ENCODE measurements at regions not wholly inside any gene's neighbourhood (a gene's known extent, or its start where the extent isn't known, plus 50 kb on each side); places are given as distances from the start of the nearest gene placed in this dataset.

DNA sequence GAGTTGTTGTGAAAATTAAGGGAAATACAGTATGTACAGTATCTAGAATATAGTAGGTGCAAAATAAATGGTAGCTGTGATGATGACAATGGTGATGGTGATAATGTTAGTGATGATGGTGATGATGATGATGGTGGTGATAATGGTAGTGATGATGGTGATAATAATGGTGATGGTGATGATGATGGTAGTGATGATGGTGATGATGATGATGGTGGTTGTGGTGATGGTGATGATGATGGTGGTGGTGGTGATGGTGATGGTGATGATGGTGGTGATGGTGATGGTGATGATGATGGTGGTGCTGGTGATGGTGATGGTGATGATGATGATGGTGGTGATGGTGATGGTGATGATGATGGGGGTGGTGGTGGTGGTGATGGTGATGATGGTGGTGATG, 91.3 kb upstream of the FOXF1 start:
- H3K27me3 Mint-ChIP-seq (ENCODE audit: low read depth in 3 of 3) = peaks cover 0 to 4% (median 0%) of the 10 kb centered on the region in 3 donors
- Histone ChIP-seq H3K4me1 (ENCODE audit: control insufficient read depth in 1 of 2, insufficient read depth in 2 of 2, low read length in 2 of 2) (no peaks in the 10 kb centered on the region), H3K36me3 (replicated peaks in 1 of 2; ENCODE audit: control insufficient read depth in 1 of 2, insufficient read depth in 2 of 2, low read length in 2 of 2) (no peaks in the 10 kb centered on the region), H3K27me3 (ENCODE audit: control insufficient read depth in 2 of 2, insufficient read depth in 2 of 2, low read length in 2 of 2) (peaks cover 0 to 6% of the 10 kb centered on the region in 2 donors), H4K20me1 (ENCODE audit: insufficient read depth, low read length) (no peaks in the 10 kb centered on the region), H2AFZ (ENCODE audit: insufficient read depth, low read depth, low read length, poor library complexity, severe bottlenecking) (no peak overlapping the region), H3K4me3 (replicated peaks in 1 of 3; ENCODE audit: low read depth in 2 of 3, low read length in 3 of 3) (no peak overlapping the region), H3K9ac (ENCODE audit: insufficient read depth, low read length, poor library complexity, severe bottlenecking) (no peak overlapping the region), H3K79me2 (ENCODE audit: insufficient read depth, low read length) (no peaks in the 10 kb centered on the region), H3K9me3 (replicated peaks in 1 of 2; ENCODE audit: control insufficient read depth in 1 of 2, insufficient read depth in 1 of 2, low read length in 2 of 2) (peaks cover 0 to 10% of the 10 kb centered on the region in 2 donors), H3K27ac (ENCODE audit: low read depth in 1 of 2, low read length in 2 of 2) (no peak overlapping the region), H3K4me2 (replicated peaks; ENCODE audit: extremely low read depth, low read length, poor library complexity, severe bottlenecking) (no peak overlapping the region)
- H3K9me3 Mint-ChIP-seq = peaks cover 2 to 20% (median 5%) of the 10 kb centered on the region in 7 donors
- H3K4me1 Mint-ChIP-seq = no peaks in the 10 kb centered on the region
- DNase-seq = no peak
- no peak overlapping the region for H3K27ac Mint-ChIP-seq
- intact Hi-C loops (cut with micrococcal nuclease) = no loop called here
- H3K36me3 Mint-ChIP-seq = no peaks in the 10 kb centered on the region
- H3K4me3 Mint-ChIP-seq = no peak overlapping the region
- TF ChIP-seq, protein P1, sequence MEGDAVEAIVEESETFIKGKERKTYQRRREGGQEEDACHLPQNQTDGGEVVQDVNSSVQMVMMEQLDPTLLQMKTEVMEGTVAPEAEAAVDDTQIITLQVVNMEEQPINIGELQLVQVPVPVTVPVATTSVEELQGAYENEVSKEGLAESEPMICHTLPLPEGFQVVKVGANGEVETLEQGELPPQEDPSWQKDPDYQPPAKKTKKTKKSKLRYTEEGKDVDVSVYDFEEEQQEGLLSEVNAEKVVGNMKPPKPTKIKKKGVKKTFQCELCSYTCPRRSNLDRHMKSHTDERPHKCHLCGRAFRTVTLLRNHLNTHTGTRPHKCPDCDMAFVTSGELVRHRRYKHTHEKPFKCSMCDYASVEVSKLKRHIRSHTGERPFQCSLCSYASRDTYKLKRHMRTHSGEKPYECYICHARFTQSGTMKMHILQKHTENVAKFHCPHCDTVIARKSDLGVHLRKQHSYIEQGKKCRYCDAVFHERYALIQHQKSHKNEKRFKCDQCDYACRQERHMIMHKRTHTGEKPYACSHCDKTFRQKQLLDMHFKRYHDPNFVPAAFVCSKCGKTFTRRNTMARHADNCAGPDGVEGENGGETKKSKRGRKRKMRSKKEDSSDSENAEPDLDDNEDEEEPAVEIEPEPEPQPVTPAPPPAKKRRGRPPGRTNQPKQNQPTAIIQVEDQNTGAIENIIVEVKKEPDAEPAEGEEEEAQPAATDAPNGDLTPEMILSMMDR (IDR thresholded peaks at IDR 0.05) = no peak

- no peaks in the 10 kb centered on the region for H3K4me1 Mint-ChIP-seq
- Histone ChIP-seq H3K27ac (ENCODE audit: low read depth in 1 of 2, low read length in 2 of 2) (no peak overlapping the region), H3K27me3 (ENCODE audit: control insufficient read depth in 2 of 2, insufficient read depth in 2 of 2, low read length in 2 of 2) (peaks cover 0 to 6% of the 10 kb centered on the region in 2 donors), H4K20me1 (ENCODE audit: insufficient read depth, low read length) (no peaks in the 10 kb centered on the region), H2AFZ (ENCODE audit: insufficient read depth, low read depth, low read length, poor library complexity, severe bottlenecking) (no peak overlapping the region), H3K9me3 (replicated peaks in 1 of 2; ENCODE audit: control insufficient read depth in 1 of 2, insufficient read depth in 1 of 2, low read length in 2 of 2) (peaks cover 0 to 10% of the 10 kb centered on the region in 2 donors), H3K4me1 (ENCODE audit: control insufficient read depth in 1 of 2, insufficient read depth in 2 of 2, low read length in 2 of 2) (no peaks in the 10 kb centered on the region), H3K36me3 (replicated peaks in 1 of 2; ENCODE audit: control insufficient read depth in 1 of 2, insufficient read depth in 2 of 2, low read length in 2 of 2) (no peaks in the 10 kb centered on the region), H3K4me2 (replicated peaks; ENCODE audit: extremely low read depth, low read length, poor library complexity, severe bottlenecking) (no peak overlapping the region), H3K79me2 (ENCODE audit: insufficient read depth, low read length) (no peaks in the 10 kb centered on the region), H3K9ac (ENCODE audit: insufficient read depth, low read length, poor library complexity, severe bottlenecking) (no peak overlapping the region), H3K4me3 (replicated peaks in 1 of 3; ENCODE audit: low read depth in 2 of 3, low read length in 3 of 3) (no peak overlapping the region)
- peaks cover 2 to 20% (median 5%) of the 10 kb centered on the region in 7 donors for H3K9me3 Mint-ChIP-seq
- no peak for DNase-seq
- TF ChIP-seq, protein P1 (IDR thresholded peaks at IDR 0.05) = no peak
- intact Hi-C loops (cut with micrococcal nuclease) = no loop called here
- no peak overlapping the region for H3K27ac Mint-ChIP-seq
- H3K27me3 Mint-ChIP-seq (ENCODE audit: low read depth in 3 of 3) = peaks cover 0 to 6% (median 0%) of the 10 kb centered on the region in 3 donors
- H3K36me3 Mint-ChIP-seq = no peaks in the 10 kb centered on the region
- 79% methylated on average over 2 of the region's 2 CpGs for WGBS (ENCODE audit: insufficient coverage)
- no peak overlapping the region for H3K4me3 Mint-ChIP-seq
Measured at GRCh38 chr16:86419518-86419917, 90.8 kb upstream of the FOXF1 start.
